ENCODE measurements at regions not wholly inside any gene's neighbourhood (a gene's known extent, or its start where the extent isn't known, plus 50 kb on each side); places are given as distances from the start of the nearest gene placed in this dataset.

DNA sequence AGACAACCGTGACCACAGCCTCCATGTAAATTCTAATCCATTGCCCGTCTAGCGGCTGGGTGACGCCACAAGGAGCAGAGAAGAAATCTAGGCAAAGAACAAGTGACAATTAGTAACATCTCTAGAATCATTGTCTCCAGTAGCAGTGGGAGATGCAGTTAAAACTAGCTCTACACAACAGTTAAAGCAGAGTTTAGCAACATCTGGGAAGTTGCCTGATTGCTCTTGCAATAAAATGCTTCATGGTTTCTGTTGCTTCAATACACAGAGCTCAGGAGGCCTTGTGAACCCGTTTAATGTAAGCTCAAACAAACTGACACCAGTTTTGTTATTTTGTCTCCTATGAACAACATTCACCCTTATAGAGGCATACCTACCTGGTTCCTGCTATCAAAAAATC lies 369.8 kb upstream of the PDE4D start:
- Histone ChIP-seq H3K4me3 (ENCODE audit: low read length in 2 of 2) (no peak overlapping the region), H3K9ac (ENCODE audit: low read length in 2 of 2) (no peak overlapping the region), H3K27ac (ENCODE audit: low read length) (no peak overlapping the region), H3K9me3 (ENCODE audit: control insufficient read depth in 2 of 2, low read length in 2 of 2) (no peaks in the 10 kb centered on the region), H3K27me3 (ENCODE audit: control insufficient read depth in 1 of 2, insufficient read depth in 2 of 2, low read length in 2 of 2) (no peaks in the 10 kb centered on the region), H3K36me3 (ENCODE audit: control insufficient read depth in 2 of 2, insufficient read depth in 2 of 2, low read length in 2 of 2) (no peaks in the 10 kb centered on the region), H3K4me1 (ENCODE audit: control insufficient read depth, insufficient read depth, low read length) (no peaks in the 10 kb centered on the region)

DNA sequence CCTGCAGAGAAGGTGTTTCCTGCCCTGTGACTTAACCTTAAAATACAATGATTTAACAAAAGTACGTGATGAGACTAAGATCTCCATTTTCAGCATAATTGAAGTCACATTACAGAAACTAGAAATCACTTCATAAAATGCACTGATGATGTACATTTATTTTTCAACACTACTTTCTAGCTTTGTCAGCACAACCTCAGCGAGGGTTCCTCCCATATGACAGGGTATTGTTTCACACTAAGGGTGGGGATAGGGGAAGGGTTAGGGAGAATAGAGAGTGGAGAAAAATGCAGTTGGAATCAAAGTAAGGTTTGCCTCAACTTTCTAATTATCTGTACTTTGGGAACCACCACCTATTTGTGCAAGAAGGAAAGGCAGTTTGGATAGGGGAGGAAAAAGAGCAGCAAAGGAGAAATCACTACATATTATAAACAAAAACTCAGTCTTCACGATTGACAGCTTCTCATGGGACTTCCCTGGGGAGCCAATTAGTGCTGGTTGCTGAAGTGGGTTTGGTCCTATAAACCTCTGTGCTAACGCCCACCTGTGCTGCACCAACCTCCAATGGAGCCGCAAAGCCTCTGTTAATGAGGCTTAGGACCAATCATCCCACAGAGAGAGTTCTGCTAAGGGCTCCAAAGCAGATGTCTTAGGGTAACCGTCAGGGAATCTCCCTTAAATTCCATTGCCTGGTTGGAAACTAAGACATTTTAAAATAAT lies 369.2 kb upstream of the PDE4D start:
- no peak overlapping the region for H3K9ac ChIP-seq (ENCODE audit: low read length in 2 of 2)
- no peak overlapping the region for H3K4me3 ChIP-seq (ENCODE audit: low read length in 2 of 2)
- H3K4me1 ChIP-seq (ENCODE audit: control insufficient read depth, insufficient read depth, low read length): no peaks in the 10 kb centered on the region
- H3K27me3 ChIP-seq (ENCODE audit: control insufficient read depth in 1 of 2, insufficient read depth in 2 of 2, low read length in 2 of 2): no peaks in the 10 kb centered on the region
- H3K9me3 ChIP-seq (ENCODE audit: control insufficient read depth in 2 of 2, low read length in 2 of 2): no peaks in the 10 kb centered on the region
- H3K36me3 ChIP-seq (ENCODE audit: control insufficient read depth in 2 of 2, insufficient read depth in 2 of 2, low read length in 2 of 2): no peaks in the 10 kb centered on the region
- H3K27ac ChIP-seq (ENCODE audit: low read length): no peak overlapping the region

DNA sequence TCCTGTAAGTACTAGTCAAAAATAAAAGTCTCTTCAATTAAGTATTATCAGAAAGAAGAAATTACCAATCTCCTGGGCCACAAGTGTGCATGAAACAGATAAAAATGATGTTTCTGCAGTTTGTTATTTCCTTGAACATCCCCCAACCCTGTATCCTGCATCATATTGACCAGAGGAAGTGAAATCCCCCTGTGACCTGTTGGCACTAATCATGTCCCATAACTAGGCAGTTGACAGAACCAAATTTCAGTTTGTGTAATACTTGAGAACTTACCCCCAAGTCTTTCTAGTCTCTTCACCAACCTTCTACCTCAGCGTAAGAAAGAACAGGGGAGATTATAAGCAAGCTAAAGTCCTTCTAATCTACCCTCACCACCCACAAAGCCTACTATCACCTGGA lies 368.2 kb upstream of the PDE4D start:
- H3K4me1 ChIP-seq (ENCODE audit: control insufficient read depth, insufficient read depth, low read length): no peaks in the 10 kb centered on the region
- no peaks in the 10 kb centered on the region for H3K27me3 ChIP-seq (ENCODE audit: control insufficient read depth in 1 of 2, insufficient read depth in 2 of 2, low read length in 2 of 2)
- H3K4me3 ChIP-seq (ENCODE audit: low read length in 2 of 2): no peak overlapping the region

DNA sequence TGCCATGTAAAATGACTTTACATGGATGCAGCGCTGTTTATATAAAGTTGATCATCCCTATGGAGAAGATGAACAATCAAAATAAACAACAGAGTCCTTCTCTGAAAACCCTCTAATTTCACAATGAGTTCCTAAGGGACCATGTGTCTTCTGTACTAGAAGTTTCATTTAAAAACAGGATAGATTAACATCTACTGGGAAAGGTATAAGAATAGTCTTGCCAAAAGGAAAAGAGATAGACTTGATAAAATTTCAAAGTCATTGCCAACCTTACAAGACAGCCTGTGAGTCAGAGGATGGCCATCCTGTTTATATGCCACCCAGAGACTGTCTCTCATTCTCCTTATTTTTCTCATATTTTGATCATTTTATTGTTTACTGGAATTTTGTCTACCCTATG lies 367.1 kb upstream of the PDE4D start:
- no peaks in the 10 kb centered on the region for H3K27me3 ChIP-seq (ENCODE audit: control insufficient read depth in 1 of 2, insufficient read depth in 2 of 2, low read length in 2 of 2)
- H3K36me3 ChIP-seq (ENCODE audit: control insufficient read depth in 2 of 2, insufficient read depth in 2 of 2, low read length in 2 of 2): no peaks in the 10 kb centered on the region
- H3K27ac ChIP-seq (ENCODE audit: low read length): no peak overlapping the region
- H3K4me1 ChIP-seq (ENCODE audit: control insufficient read depth, insufficient read depth, low read length): no peaks in the 10 kb centered on the region
- H3K9ac ChIP-seq (ENCODE audit: low read length in 2 of 2): no peak overlapping the region
- H3K9me3 ChIP-seq (ENCODE audit: control insufficient read depth in 2 of 2, low read length in 2 of 2): no peaks in the 10 kb centered on the region
- no peak overlapping the region for H3K4me3 ChIP-seq (ENCODE audit: low read length in 2 of 2)

More for the DNA sequence above, 368.2 kb upstream of the PDE4D start:
- no peaks in the 10 kb centered on the region for H3K36me3 ChIP-seq (ENCODE audit: control insufficient read depth in 2 of 2, insufficient read depth in 2 of 2, low read length in 2 of 2)
- H3K9ac ChIP-seq (ENCODE audit: low read length in 2 of 2): no peak overlapping the region
- no peaks in the 10 kb centered on the region for H3K9me3 ChIP-seq (ENCODE audit: control insufficient read depth in 2 of 2, low read length in 2 of 2)
- no peak overlapping the region for H3K27ac ChIP-seq (ENCODE audit: low read length)

DNA sequence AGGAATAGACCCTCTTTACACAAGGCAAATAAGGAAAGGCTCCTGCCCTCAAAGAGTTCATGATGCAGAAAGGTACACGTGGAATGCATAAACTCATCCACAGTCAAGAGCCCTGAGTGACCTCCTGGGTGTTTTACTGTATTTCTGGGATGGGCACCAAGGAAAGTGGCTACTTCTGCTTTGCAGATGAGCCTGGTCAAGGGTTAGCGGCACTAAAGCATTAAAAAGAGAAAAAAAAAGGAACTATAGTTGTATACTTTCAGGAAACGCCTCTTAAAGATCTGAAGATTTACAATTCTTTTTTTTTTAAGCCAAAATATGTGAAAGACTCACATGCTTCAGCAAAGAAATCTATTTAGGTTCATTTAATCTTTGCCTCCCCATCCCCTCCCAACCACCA lies 366.2 kb upstream of the PDE4D start:
- Histone ChIP-seq H3K4me1 (ENCODE audit: control insufficient read depth, insufficient read depth, low read length) (no peaks in the 10 kb centered on the region), H3K27me3 (ENCODE audit: control insufficient read depth in 1 of 2, insufficient read depth in 2 of 2, low read length in 2 of 2) (no peaks in the 10 kb centered on the region), H3K4me3 (ENCODE audit: low read length in 2 of 2) (no peak overlapping the region), H3K9ac (ENCODE audit: low read length in 2 of 2) (no peak overlapping the region), H3K9me3 (ENCODE audit: control insufficient read depth in 2 of 2, low read length in 2 of 2) (no peaks in the 10 kb centered on the region), H3K36me3 (ENCODE audit: control insufficient read depth in 2 of 2, insufficient read depth in 2 of 2, low read length in 2 of 2) (no peaks in the 10 kb centered on the region), H3K27ac (ENCODE audit: low read length) (no peak overlapping the region)

DNA sequence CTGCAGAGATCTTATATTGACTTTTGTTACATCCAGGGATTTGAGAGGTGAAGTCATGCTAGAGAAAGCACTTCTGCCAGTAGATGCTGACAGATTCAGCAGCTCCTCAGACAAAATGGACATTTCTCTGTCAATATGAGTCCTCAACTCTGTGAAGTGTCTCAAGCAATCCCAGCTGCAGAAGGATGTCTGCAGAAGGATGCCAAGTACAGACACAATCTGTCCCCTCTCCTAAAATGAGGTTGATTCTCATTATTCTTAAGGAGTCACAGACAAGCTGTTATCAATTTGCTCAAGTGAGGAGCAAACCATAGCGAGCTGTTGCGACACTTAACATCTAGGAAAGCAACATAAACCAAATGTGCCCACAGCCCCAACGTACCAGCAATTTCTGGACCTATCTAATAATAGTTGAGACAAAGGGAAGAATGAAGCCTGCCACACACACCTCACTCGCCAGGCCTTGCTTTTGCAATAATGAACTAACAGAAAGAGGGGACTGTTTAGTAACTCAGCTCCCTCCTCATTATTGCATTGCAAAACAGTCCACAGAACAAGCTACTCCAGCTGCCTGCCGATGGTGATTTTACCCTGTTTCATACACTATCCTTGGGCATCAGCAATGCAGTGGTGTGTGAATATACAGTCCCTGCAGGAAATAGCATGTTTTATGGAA lies 364.2 kb upstream of the PDE4D start:
- Histone ChIP-seq H3K4me3 (ENCODE audit: low read length in 2 of 2) (no peak overlapping the region), H3K9me3 (ENCODE audit: control insufficient read depth in 2 of 2, low read length in 2 of 2) (no peaks in the 10 kb centered on the region), H3K27me3 (ENCODE audit: control insufficient read depth in 1 of 2, insufficient read depth in 2 of 2, low read length in 2 of 2) (no peaks in the 10 kb centered on the region), H3K4me1 (ENCODE audit: control insufficient read depth, insufficient read depth, low read length) (no peaks in the 10 kb centered on the region), H3K27ac (ENCODE audit: low read length) (no peak overlapping the region), H3K9ac (ENCODE audit: low read length in 2 of 2) (no peak overlapping the region), H3K36me3 (ENCODE audit: control insufficient read depth in 2 of 2, insufficient read depth in 2 of 2, low read length in 2 of 2) (no peaks in the 10 kb centered on the region)

DNA sequence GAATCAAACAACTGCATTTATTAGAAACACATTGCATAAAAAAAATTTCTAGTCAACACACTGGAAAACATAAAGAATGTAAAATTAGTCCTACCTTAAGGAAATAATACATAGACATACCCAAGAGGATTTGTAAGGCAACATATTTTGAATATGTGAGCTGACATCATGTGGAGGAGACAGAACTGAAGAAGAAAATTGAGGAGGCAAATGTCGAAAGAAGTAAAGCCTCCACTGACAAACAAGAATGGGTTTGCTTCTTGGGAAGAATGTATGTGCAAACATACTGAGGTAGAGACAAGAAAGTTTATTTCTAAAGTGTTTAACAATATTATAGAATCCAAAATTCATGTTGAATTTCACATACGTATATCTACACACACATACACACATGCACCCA lies 363.0 kb upstream of the PDE4D start:
- Histone ChIP-seq H3K9me3 (ENCODE audit: control insufficient read depth in 2 of 2, low read length in 2 of 2) (no peaks in the 10 kb centered on the region), H3K4me1 (ENCODE audit: control insufficient read depth, insufficient read depth, low read length) (no peaks in the 10 kb centered on the region), H3K9ac (ENCODE audit: low read length in 2 of 2) (no peak overlapping the region), H3K27ac (ENCODE audit: low read length) (no peak overlapping the region), H3K27me3 (ENCODE audit: control insufficient read depth in 1 of 2, insufficient read depth in 2 of 2, low read length in 2 of 2) (no peaks in the 10 kb centered on the region), H3K36me3 (ENCODE audit: control insufficient read depth in 2 of 2, insufficient read depth in 2 of 2, low read length in 2 of 2) (no peaks in the 10 kb centered on the region), H3K4me3 (ENCODE audit: low read length in 2 of 2) (no peak overlapping the region)

DNA sequence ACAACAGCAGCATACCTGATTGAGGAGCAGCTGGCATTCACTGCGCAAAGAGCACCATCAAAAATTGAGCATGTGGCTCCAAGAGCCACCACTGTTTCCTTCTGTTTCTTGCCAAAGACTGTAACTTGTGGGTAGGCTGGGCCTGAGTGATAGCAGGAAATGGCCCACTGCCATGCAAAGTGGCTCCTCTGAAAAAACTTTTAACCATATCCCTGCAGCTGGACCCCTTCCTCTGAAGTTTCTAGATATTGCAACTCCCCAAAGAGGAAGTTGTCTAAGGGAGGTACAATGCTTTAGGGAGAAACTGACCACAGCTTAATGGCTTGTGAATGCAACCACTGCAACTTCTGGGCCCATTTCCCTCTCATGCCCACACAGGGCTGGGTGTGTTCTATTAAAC lies 355.4 kb upstream of the PDE4D start:
- Histone ChIP-seq H3K4me3 (ENCODE audit: low read length in 2 of 2) (no peak overlapping the region), H3K27me3 (ENCODE audit: control insufficient read depth in 1 of 2, insufficient read depth in 2 of 2, low read length in 2 of 2) (no peaks in the 10 kb centered on the region), H3K9ac (ENCODE audit: low read length in 2 of 2) (no peak overlapping the region), H3K4me1 (ENCODE audit: control insufficient read depth, insufficient read depth, low read length) (no peaks in the 10 kb centered on the region), H3K9me3 (ENCODE audit: control insufficient read depth in 2 of 2, low read length in 2 of 2) (peaks cover 0 to 7% of the 10 kb centered on the region in 2 donors), H3K36me3 (ENCODE audit: control insufficient read depth in 2 of 2, insufficient read depth in 2 of 2, low read length in 2 of 2) (no peaks in the 10 kb centered on the region), H3K27ac (ENCODE audit: low read length) (no peak overlapping the region)

DNA sequence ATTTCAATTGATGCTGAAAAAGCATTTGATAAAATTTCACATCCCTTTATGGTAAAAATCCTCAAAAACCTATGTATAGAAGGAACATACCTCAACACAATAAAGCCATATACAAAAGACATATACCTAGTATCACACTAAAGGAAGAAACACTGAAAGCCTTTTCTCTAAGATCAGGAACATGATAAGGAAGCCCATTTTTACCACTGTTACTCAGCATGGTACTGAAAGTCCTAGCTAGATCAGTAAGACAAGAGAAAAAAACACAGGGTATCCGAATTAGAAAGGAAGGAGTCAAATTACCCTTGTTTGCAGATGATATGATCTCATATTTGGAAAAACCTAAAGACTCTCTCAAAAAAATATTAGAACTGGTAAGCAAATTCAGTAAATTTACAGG lies 350.2 kb upstream of the PDE4D start:
- Histone ChIP-seq H3K36me3 (ENCODE audit: control insufficient read depth in 2 of 2, insufficient read depth in 2 of 2, low read length in 2 of 2) (no peaks in the 10 kb centered on the region), H3K27me3 (ENCODE audit: control insufficient read depth in 1 of 2, insufficient read depth in 2 of 2, low read length in 2 of 2) (no peaks in the 10 kb centered on the region), H3K27ac (ENCODE audit: low read length) (no peak overlapping the region), H3K9me3 (ENCODE audit: control insufficient read depth in 2 of 2, low read length in 2 of 2) (peaks cover 0 to 12% of the 10 kb centered on the region in 2 donors), H3K4me3 (ENCODE audit: low read length in 2 of 2) (no peak overlapping the region), H3K9ac (ENCODE audit: low read length in 2 of 2) (no peak overlapping the region), H3K4me1 (ENCODE audit: control insufficient read depth, insufficient read depth, low read length) (no peaks in the 10 kb centered on the region)

DNA sequence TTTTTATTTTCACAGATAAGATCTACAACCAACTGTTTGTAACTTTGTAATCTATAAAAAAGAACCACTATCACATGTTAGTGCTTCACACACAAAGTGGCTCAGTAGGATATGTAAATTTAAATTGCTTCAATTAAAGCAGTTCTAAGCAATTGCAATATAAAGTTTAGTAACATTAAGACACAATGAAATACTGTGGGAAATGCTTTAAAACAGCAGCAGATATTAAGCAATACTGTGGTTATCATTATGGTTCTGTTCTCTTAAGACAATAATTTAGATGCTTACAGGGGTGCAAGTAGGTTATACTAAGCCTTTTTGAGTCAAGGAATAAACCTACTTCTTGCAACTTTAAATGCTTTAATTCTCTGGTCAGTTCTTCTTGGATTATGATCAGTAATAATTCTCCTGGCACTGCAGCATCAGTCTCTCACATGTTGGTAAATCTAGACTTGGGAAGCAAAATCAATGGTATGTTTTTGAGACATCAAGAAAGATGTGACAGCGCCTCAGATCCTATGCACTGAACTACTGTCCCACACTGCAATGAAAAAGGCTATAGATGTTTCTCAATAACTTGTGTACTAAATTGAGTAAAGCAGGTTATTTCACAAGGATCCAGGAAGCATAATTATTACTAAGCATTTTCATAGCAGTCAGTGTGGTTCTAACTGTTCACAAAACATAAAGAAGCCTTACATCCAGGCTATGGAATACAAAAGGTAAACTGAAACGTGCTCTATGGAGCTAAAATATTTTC lies 338.7 kb upstream of the PDE4D start:
- H3K9ac ChIP-seq (ENCODE audit: low read length in 2 of 2): no peak overlapping the region
- H3K4me1 ChIP-seq (ENCODE audit: control insufficient read depth, insufficient read depth, low read length): no peaks in the 10 kb centered on the region
- H3K36me3 ChIP-seq (ENCODE audit: control insufficient read depth in 2 of 2, insufficient read depth in 2 of 2, low read length in 2 of 2): no peaks in the 10 kb centered on the region
- H3K27ac ChIP-seq (ENCODE audit: low read length): no peak overlapping the region
- H3K27me3 ChIP-seq (ENCODE audit: control insufficient read depth in 1 of 2, insufficient read depth in 2 of 2, low read length in 2 of 2): no peaks in the 10 kb centered on the region
- no peak overlapping the region for H3K4me3 ChIP-seq (ENCODE audit: low read length in 2 of 2)
- no peaks in the 10 kb centered on the region for H3K9me3 ChIP-seq (ENCODE audit: control insufficient read depth in 2 of 2, low read length in 2 of 2)

DNA sequence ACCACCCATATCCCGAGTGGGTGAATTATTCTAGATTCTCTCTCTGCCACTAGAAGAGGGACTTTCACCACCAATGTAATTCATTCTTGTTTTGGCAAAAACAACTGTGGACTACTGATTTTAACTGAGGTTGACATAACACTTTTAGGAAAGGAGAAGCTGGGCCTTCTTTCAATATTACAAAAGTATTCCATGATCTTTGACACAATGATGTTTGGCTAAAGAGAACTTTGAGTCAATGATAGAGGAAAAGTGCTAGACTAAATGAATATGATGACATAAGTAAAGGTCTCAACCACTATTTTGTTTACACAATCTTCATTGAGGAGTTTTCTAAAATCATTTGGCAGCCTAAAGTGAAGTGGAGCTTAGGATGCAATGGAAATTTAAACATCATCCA lies 336.9 kb upstream of the PDE4D start:
- Histone ChIP-seq H3K27ac (ENCODE audit: low read length) (no peak overlapping the region), H3K9me3 (ENCODE audit: control insufficient read depth in 2 of 2, low read length in 2 of 2) (no peaks in the 10 kb centered on the region), H3K9ac (ENCODE audit: low read length in 2 of 2) (no peak overlapping the region), H3K4me3 (ENCODE audit: low read length in 2 of 2) (no peak overlapping the region), H3K4me1 (ENCODE audit: control insufficient read depth, insufficient read depth, low read length) (no peaks in the 10 kb centered on the region), H3K27me3 (ENCODE audit: control insufficient read depth in 1 of 2, insufficient read depth in 2 of 2, low read length in 2 of 2) (no peaks in the 10 kb centered on the region), H3K36me3 (ENCODE audit: control insufficient read depth in 2 of 2, insufficient read depth in 2 of 2, low read length in 2 of 2) (no peaks in the 10 kb centered on the region)
